ENCODE measurements at regions not wholly inside any gene's neighbourhood (a gene's known extent, or its start where the extent isn't known, plus 50 kb on each side); places are given as distances from the start of the nearest gene placed in this dataset.

GRCh38 chr4:176849076-176849475 is 56.4 kb upstream of the VEGFC start:
- intact Hi-C loops (cut with micrococcal nuclease; ENCODE audit: unreplicated experiment), result no loop called here
- ChIA-PET CTCF (ENCODE audit: unreplicated experiment) (no interaction called here), POLR2A (interaction anchor here (0.6 kb wide), 1 partner anchor 427 kb away, joined by 5 read pairs; no protein-coding TSS in a partner anchor)
- no TSS peak for BruUV-seq (replicated peaks)
- no peaks in the 10 kb centered on the region for H3K4me1 ChIP-seq (ENCODE audit: insufficient read depth, low read length, poor library complexity, severe bottlenecking)
- H3K4me3 ChIP-seq (ENCODE audit: low read depth, low read length, poor library complexity, severe bottlenecking), result no peak overlapping the region
- no peaks in the 10 kb centered on the region for H3K9me3 ChIP-seq (ENCODE audit: low read length)
- no peak overlapping the region for H3K27ac ChIP-seq (ENCODE audit: low read depth, low read length, poor library complexity, severe bottlenecking)
- TF ChIP-seq, protein P1, sequence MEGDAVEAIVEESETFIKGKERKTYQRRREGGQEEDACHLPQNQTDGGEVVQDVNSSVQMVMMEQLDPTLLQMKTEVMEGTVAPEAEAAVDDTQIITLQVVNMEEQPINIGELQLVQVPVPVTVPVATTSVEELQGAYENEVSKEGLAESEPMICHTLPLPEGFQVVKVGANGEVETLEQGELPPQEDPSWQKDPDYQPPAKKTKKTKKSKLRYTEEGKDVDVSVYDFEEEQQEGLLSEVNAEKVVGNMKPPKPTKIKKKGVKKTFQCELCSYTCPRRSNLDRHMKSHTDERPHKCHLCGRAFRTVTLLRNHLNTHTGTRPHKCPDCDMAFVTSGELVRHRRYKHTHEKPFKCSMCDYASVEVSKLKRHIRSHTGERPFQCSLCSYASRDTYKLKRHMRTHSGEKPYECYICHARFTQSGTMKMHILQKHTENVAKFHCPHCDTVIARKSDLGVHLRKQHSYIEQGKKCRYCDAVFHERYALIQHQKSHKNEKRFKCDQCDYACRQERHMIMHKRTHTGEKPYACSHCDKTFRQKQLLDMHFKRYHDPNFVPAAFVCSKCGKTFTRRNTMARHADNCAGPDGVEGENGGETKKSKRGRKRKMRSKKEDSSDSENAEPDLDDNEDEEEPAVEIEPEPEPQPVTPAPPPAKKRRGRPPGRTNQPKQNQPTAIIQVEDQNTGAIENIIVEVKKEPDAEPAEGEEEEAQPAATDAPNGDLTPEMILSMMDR (conservative IDR thresholded peaks at IDR 0.05; ENCODE audit: low read length), result no peak
- no peak for TF ChIP-seq EZH2phosphoT487 (IDR thresholded peaks at IDR 0.05; ENCODE audit: borderline replicate concordance, low read depth, low read length)
- no peaks in the 10 kb centered on the region for H3K79me2 ChIP-seq (ENCODE audit: insufficient read depth, low read depth, low read length)
- no peak overlapping the region for H3K4me2 ChIP-seq (ENCODE audit: low read length)
- no peak for DNase-seq (ENCODE audit: low spot score)
- no peaks in the 10 kb centered on the region for H3K9me2 ChIP-seq (ENCODE audit: insufficient read depth, low read length)
- no peaks in the 10 kb centered on the region for H3K36me3 ChIP-seq (ENCODE audit: insufficient read depth, low read length)
- H4K20me1 ChIP-seq (ENCODE audit: insufficient read depth, low read length), result no peaks in the 10 kb centered on the region
- no peak overlapping the region for H2AFZ ChIP-seq (ENCODE audit: low read length)

DNA sequence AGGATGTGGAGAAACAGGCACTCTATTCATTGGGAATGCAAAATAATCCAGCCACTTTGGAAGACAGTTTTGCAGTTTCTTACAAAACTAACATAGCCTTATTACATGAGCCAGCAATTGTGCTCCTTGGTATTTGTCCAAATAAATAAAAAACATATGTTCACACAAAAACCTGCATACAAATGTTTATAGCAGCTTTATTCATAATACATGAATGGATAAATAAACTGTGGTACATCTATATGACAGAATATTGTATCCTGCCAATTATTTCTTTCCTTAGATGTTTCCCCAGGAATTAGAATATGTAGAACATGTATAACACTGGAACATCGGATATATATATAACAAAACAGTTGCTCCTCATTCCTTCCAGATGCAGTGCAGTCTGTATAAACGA is 57.7 kb upstream of the VEGFC start:
- intact Hi-C loops (cut with micrococcal nuclease; ENCODE audit: unreplicated experiment), result no loop called here
- TF ChIP-seq EZH2phosphoT487 (IDR thresholded peaks at IDR 0.05; ENCODE audit: borderline replicate concordance, low read depth, low read length), result no peak
- TF ChIP-seq, protein P1 (conservative IDR thresholded peaks at IDR 0.05; ENCODE audit: low read length), result no peak
- BruUV-seq (replicated peaks), result no TSS peak
- no peak overlapping the region for H3K4me2 ChIP-seq (ENCODE audit: low read length)
- H3K27ac ChIP-seq (ENCODE audit: low read depth, low read length, poor library complexity, severe bottlenecking), result no peak overlapping the region
- H3K4me1 ChIP-seq (ENCODE audit: insufficient read depth, low read length, poor library complexity, severe bottlenecking), result no peaks in the 10 kb centered on the region
- H3K9me2 ChIP-seq (ENCODE audit: insufficient read depth, low read length), result no peaks in the 10 kb centered on the region
- H3K4me3 ChIP-seq (ENCODE audit: low read depth, low read length, poor library complexity, severe bottlenecking), result no peak overlapping the region
- H2AFZ ChIP-seq (ENCODE audit: low read length), result no peak overlapping the region
- CTCF ChIA-PET (ENCODE audit: unreplicated experiment), result no interaction called here
- H3K36me3 ChIP-seq (ENCODE audit: insufficient read depth, low read length), result no peaks in the 10 kb centered on the region
- H3K9me3 ChIP-seq (ENCODE audit: low read length), result no peaks in the 10 kb centered on the region
- POLR2A ChIA-PET, result no interaction called here
- H4K20me1 ChIP-seq (ENCODE audit: insufficient read depth, low read length), result no peaks in the 10 kb centered on the region
- no peak for DNase-seq (ENCODE audit: low spot score)
- H3K79me2 ChIP-seq (ENCODE audit: insufficient read depth, low read depth, low read length), result no peaks in the 10 kb centered on the region

DNA sequence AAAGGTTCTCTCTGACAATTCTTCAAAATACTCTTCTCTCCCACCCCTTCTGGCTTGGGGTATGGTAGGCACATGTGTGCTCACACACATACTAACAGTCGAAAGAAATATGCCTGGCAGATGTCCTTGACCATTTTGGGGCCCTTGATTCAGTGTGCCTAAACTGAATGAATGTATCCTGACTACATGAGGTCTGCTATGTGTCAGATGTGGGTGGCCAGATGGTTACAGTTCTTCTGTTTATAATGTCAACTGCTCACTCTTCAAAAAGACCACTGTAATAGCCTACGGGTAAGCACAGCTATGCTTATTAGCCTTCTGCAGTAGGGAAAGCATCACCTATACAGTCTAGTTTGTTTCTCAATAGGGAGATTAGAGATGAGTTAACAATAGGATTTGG is 63.7 kb upstream of the VEGFC start:
- Histone ChIP-seq H4K20me1 (ENCODE audit: insufficient read depth, low read length) (no peaks in the 10 kb centered on the region), H3K27ac (ENCODE audit: low read depth, low read length, poor library complexity, severe bottlenecking) (no peak overlapping the region), H3K4me1 (ENCODE audit: insufficient read depth, low read length, poor library complexity, severe bottlenecking) (no peaks in the 10 kb centered on the region), H3K4me2 (ENCODE audit: low read length) (no peak overlapping the region), H2AFZ (ENCODE audit: low read length) (no peak overlapping the region), H3K36me3 (ENCODE audit: insufficient read depth, low read length) (no peaks in the 10 kb centered on the region), H3K9me3 (ENCODE audit: low read length) (no peaks in the 10 kb centered on the region), H3K9me2 (ENCODE audit: insufficient read depth, low read length) (no peaks in the 10 kb centered on the region), H3K4me3 (ENCODE audit: low read depth, low read length, poor library complexity, severe bottlenecking) (no peak overlapping the region), H3K79me2 (ENCODE audit: insufficient read depth, low read depth, low read length) (no peaks in the 10 kb centered on the region)
- no TSS peak for BruUV-seq (replicated peaks)
- ChIA-PET CTCF (ENCODE audit: unreplicated experiment) (no interaction called here), POLR2A (no interaction called here)
- intact Hi-C loops (cut with micrococcal nuclease; ENCODE audit: unreplicated experiment), result no loop called here
- DNase-seq (ENCODE audit: low spot score), result no peak
- no peak for TF ChIP-seq EZH2phosphoT487 (IDR thresholded peaks at IDR 0.05; ENCODE audit: borderline replicate concordance, low read depth, low read length)
- TF ChIP-seq, protein P1 (conservative IDR thresholded peaks at IDR 0.05; ENCODE audit: low read length), result no peak
